Loucy (cell line): ENCODE measurements at regions not wholly inside any gene's neighbourhood (a gene's known extent, or its start where the extent isn't known, plus 50 kb on each side); places are given as distances from the start of the nearest gene placed in this dataset.

ENCODE experiments used
- CTCF ChIP-seq: fragments of 200-600 bp; sonication (generic); conservative IDR thresholded peaks from 2 replicates; pipeline ENCODE4 v1.5.1; 2014; ENCODE audit warnings: mild to moderate bottlenecking, antibody characterized with exemption, low read length
- EZH2phosphoT487 ChIP-seq: fragments of 200-600 bp; IDR thresholded peaks from 2 replicates; pipeline ENCODE4 v1.6.1; 2018; ENCODE audit warnings: antibody characterized with exemption, mild to moderate bottlenecking, moderate library complexity, borderline replicate concordance

- no peak for TF ChIP-seq CTCF
- TF ChIP-seq EZH2phosphoT487: no peak
Measured at GRCh38 chr4:100789991-100790390, 272.2 kb upstream of the EMCN start.
